Parathyroid adenoma (tissue), 2 donors: ENCODE measurements at regions not wholly inside any gene's neighbourhood (a gene's known extent, or its start where the extent isn't known, plus 50 kb on each side); places are given as distances from the start of the nearest gene placed in this dataset.
A peak's percentile ranks its signal among the peaks of the same experiment; 100 is the strongest.

ENCODE experiments used
- H2AFZ ChIP-seq: fragments of 300-600 bp; sonication (generic); one replicate; pipeline ENCODE4 v1.7.0; 2017; ENCODE audit warnings: antibody characterized with exemption, mild to moderate bottlenecking
- H3K27ac ChIP-seq: fragments of 300-600 bp; sonication (generic); one replicate; pipeline ENCODE4 v1.7.0; 2017
- H3K27me3 ChIP-seq: fragments of 300-600 bp; sonication (generic); one replicate; pipeline ENCODE4 v1.7.0; 2017; ENCODE audit warnings: low read length; ENCODE audit not compliant: control insufficient read depth, insufficient read depth
- H3K36me3 ChIP-seq: fragments of 300-600 bp; sonication (generic); one replicate; pipeline ENCODE4 v1.7.0; 2017; ENCODE audit warnings: low read length; ENCODE audit not compliant: control insufficient read depth, insufficient read depth
- H3K4me1 ChIP-seq: fragments of 300-600 bp; sonication (generic); one replicate; pipeline ENCODE4 v1.7.0; 2017; ENCODE audit warnings: control low read depth
- H3K4me2 ChIP-seq: fragments of 300-600 bp; sonication (generic); one replicate; pipeline ENCODE4 v1.7.0; 2017; ENCODE audit warnings: low read length
- H3K4me3 ChIP-seq: fragments of 300-600 bp; sonication (generic); one replicate; pipeline ENCODE4 v1.7.0; 2017; ENCODE audit warnings: low read depth, low read length
- H3K79me2 ChIP-seq: fragments of 300-600 bp; sonication (generic); one replicate; pipeline ENCODE4 v1.7.0; 2017; ENCODE audit warnings: control low read depth
- H3K9ac ChIP-seq: fragments of 300-600 bp; sonication (generic); one replicate; pipeline ENCODE4 v1.7.0; 2017; ENCODE audit warnings: mild to moderate bottlenecking
- H3K9me3 ChIP-seq: fragments of 300-600 bp; sonication (generic); one replicate; pipeline ENCODE4 v1.7.0; 2017; ENCODE audit warnings: low read length; ENCODE audit not compliant: control insufficient read depth
- TF ChIP-seq, protein P1 (sequence below): fragments of 300-600 bp; sonication (generic); IDR thresholded peaks from one replicate; pipeline ENCODE4 v1.7.0; 2017; ENCODE audit warnings: antibody characterized with exemption, mild to moderate bottlenecking
- donor health status: primary hyperparathyroidism.

- TF ChIP-seq, protein P1, sequence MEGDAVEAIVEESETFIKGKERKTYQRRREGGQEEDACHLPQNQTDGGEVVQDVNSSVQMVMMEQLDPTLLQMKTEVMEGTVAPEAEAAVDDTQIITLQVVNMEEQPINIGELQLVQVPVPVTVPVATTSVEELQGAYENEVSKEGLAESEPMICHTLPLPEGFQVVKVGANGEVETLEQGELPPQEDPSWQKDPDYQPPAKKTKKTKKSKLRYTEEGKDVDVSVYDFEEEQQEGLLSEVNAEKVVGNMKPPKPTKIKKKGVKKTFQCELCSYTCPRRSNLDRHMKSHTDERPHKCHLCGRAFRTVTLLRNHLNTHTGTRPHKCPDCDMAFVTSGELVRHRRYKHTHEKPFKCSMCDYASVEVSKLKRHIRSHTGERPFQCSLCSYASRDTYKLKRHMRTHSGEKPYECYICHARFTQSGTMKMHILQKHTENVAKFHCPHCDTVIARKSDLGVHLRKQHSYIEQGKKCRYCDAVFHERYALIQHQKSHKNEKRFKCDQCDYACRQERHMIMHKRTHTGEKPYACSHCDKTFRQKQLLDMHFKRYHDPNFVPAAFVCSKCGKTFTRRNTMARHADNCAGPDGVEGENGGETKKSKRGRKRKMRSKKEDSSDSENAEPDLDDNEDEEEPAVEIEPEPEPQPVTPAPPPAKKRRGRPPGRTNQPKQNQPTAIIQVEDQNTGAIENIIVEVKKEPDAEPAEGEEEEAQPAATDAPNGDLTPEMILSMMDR: no peak
- H3K4me1 ChIP-seq: peaks cover 4% of the 10 kb centered on the region
Observed at GRCh38 chr1:224500796-224501195, 66.2 kb upstream of the WDR26 start.

DNA sequence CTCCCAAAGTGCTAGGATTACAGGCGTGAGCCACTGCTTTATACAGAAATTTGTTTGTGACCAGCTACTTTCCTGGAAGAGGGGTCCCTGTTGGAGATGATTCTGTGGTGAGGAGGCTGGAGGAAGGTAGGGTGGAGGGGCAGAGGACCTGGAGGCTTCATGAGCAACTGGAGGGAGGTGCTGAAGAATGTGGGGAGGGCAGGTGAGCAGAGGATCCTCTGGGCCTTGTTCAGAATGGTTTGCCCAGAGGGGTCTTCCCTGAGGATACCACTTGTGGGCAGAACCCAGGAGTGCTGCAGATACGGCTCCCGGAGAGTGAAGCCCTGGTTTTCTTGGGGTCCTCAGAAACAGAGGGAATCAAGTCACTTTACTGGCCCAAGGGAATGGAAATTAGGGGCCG is 67.2 kb upstream of the WDR26 start:
- peaks cover 4% of the 10 kb centered on the region for H3K4me1 ChIP-seq

More at GRCh38 chr1:224500796-224501195, 66.2 kb upstream of the WDR26 start:
- no peak overlapping the region for H3K9ac ChIP-seq
- H3K36me3 ChIP-seq: no peaks in the 10 kb centered on the region
- H3K27ac ChIP-seq: no peak overlapping the region
- no peak overlapping the region for H3K4me3 ChIP-seq
- H3K9me3 ChIP-seq: no peaks in the 10 kb centered on the region
- H3K4me2 ChIP-seq: no peak overlapping the region
- no peak overlapping the region for H2AFZ ChIP-seq
- no peaks in the 10 kb centered on the region for H3K79me2 ChIP-seq
- no peaks in the 10 kb centered on the region for H3K27me3 ChIP-seq

GRCh38 chr1:224502459-224503160 is 68.0 kb upstream of the WDR26 start:
- TF ChIP-seq, protein P1: no peak
- no peak overlapping the region for H3K4me2 ChIP-seq
- H3K4me1 ChIP-seq: peaks cover 4% of the 10 kb centered on the region
- no peak overlapping the region for H2AFZ ChIP-seq
- no peak overlapping the region for H3K27ac ChIP-seq
- no peak overlapping the region for H3K9ac ChIP-seq
- H3K36me3 ChIP-seq: no peaks in the 10 kb centered on the region
- H3K27me3 ChIP-seq: no peaks in the 10 kb centered on the region
- no peaks in the 10 kb centered on the region for H3K79me2 ChIP-seq
- H3K4me3 ChIP-seq: no peak overlapping the region
- no peaks in the 10 kb centered on the region for H3K9me3 ChIP-seq

More for the DNA sequence above, 67.2 kb upstream of the WDR26 start:
- Histone ChIP-seq H3K36me3 (no peaks in the 10 kb centered on the region), H3K9ac (no peak overlapping the region), H3K27me3 (no peaks in the 10 kb centered on the region), H3K9me3 (no peaks in the 10 kb centered on the region), H3K4me2 (no peak overlapping the region), H3K27ac (no peak overlapping the region), H2AFZ (no peak overlapping the region), H3K79me2 (no peaks in the 10 kb centered on the region), H3K4me3 (no peak overlapping the region)
- TF ChIP-seq, protein P1: no peak

- Histone ChIP-seq H3K4me1 (peaks cover 4% of the 10 kb centered on the region), H3K9ac (no peak overlapping the region), H3K4me3 (no peak overlapping the region), H3K27me3 (no peaks in the 10 kb centered on the region), H3K9me3 (no peaks in the 10 kb centered on the region), H3K36me3 (no peaks in the 10 kb centered on the region), H3K27ac (no peak overlapping the region), H3K79me2 (no peaks in the 10 kb centered on the region), H2AFZ (peak overlapping the region; percentile 75), H3K4me2 (no peak overlapping the region)
- TF ChIP-seq, protein P1: no peak
Observed at GRCh38 chr1:224503161-224504118, 68.8 kb upstream of the WDR26 start.
